ENCODE measurements at regions not wholly inside any gene's neighbourhood (a gene's known extent, or its start where the extent isn't known, plus 50 kb on each side); places are given as distances from the start of the nearest gene placed in this dataset.
A peak's percentile ranks its signal among the peaks of the same experiment; 100 is the strongest.

- H3K36me3 ChIP-seq (ENCODE audit: control insufficient read depth in 2 of 2, insufficient read depth in 2 of 2, low read length in 1 of 2) = no peaks in the 10 kb centered on the region
- H3K4me1 ChIP-seq (ENCODE audit: control insufficient read depth in 2 of 2, insufficient read depth in 2 of 2, low read length in 2 of 2) = no peaks in the 10 kb centered on the region
- no peaks in the 10 kb centered on the region for H3K27me3 ChIP-seq (ENCODE audit: control insufficient read depth in 2 of 2, insufficient read depth in 1 of 2, low read length in 1 of 2)
- no peaks in the 10 kb centered on the region for H3K9me3 ChIP-seq (ENCODE audit: control insufficient read depth in 2 of 2, insufficient read depth in 1 of 2, low read length in 1 of 2)
- no peak overlapping the region for H3K4me3 ChIP-seq (ENCODE audit: low read length in 2 of 2)
- no peak overlapping the region for H3K27ac ChIP-seq (ENCODE audit: low read depth in 1 of 2, low read length in 1 of 2)
- WGBS = 91% methylated on average over 1 of the region's 1 CpG
- no peak for DNase-seq (ENCODE audit: low read depth in 6 of 9, low spot score in 9 of 9)
Measured at GRCh38 chr10:59075576-59075975, 100.9 kb upstream of the PHYHIPL start.

GRCh38 chr10:59077855-59078254 lies 98.6 kb upstream of the PHYHIPL start:
- DNase-seq (ENCODE audit: low read depth in 6 of 9, low spot score in 9 of 9) = no peak

GRCh38 chr10:59078978-59079377 lies 97.5 kb upstream of the PHYHIPL start:
- Histone ChIP-seq H3K9me3 (ENCODE audit: control insufficient read depth in 2 of 2, insufficient read depth in 1 of 2, low read length in 1 of 2) (no peaks in the 10 kb centered on the region), H3K27me3 (ENCODE audit: control insufficient read depth in 2 of 2, insufficient read depth in 1 of 2, low read length in 1 of 2) (no peaks in the 10 kb centered on the region), H3K4me3 (ENCODE audit: low read length in 2 of 2) (no peak overlapping the region), H3K27ac (ENCODE audit: low read depth in 1 of 2, low read length in 1 of 2) (no peak overlapping the region), H3K4me1 (ENCODE audit: control insufficient read depth in 2 of 2, insufficient read depth in 2 of 2, low read length in 2 of 2) (peaks cover 0 to 3% of the 10 kb centered on the region in 2 donors), H3K36me3 (ENCODE audit: control insufficient read depth in 2 of 2, insufficient read depth in 2 of 2, low read length in 1 of 2) (no peaks in the 10 kb centered on the region)
- WGBS = 86% methylated on average over 1 of the region's 1 CpG
- DNase-seq (ENCODE audit: low read depth in 6 of 9, low spot score in 9 of 9) = no peak

More at GRCh38 chr10:59077855-59078254, 98.6 kb upstream of the PHYHIPL start:
- H3K4me3 ChIP-seq (ENCODE audit: low read length in 2 of 2) = no peak overlapping the region
- H3K4me1 ChIP-seq (ENCODE audit: control insufficient read depth in 2 of 2, insufficient read depth in 2 of 2, low read length in 2 of 2) = peaks cover 0 to 3% of the 10 kb centered on the region in 2 donors
- no peaks in the 10 kb centered on the region for H3K27me3 ChIP-seq (ENCODE audit: control insufficient read depth in 2 of 2, insufficient read depth in 1 of 2, low read length in 1 of 2)
- H3K27ac ChIP-seq (ENCODE audit: low read depth in 1 of 2, low read length in 1 of 2) = no peak overlapping the region
- H3K36me3 ChIP-seq (ENCODE audit: control insufficient read depth in 2 of 2, insufficient read depth in 2 of 2, low read length in 1 of 2) = no peaks in the 10 kb centered on the region
- 91% methylated on average over 2 of the region's 2 CpGs for WGBS
- H3K9me3 ChIP-seq (ENCODE audit: control insufficient read depth in 2 of 2, insufficient read depth in 1 of 2, low read length in 1 of 2) = no peaks in the 10 kb centered on the region

GRCh38 chr10:59079386-59080226 lies 96.8 kb upstream of the PHYHIPL start:
- Histone ChIP-seq H3K27ac (ENCODE audit: low read depth in 1 of 2, low read length in 1 of 2) (peak overlapping the region in 1 of 2 donors; percentile 35), H3K4me1 (ENCODE audit: control insufficient read depth in 2 of 2, insufficient read depth in 2 of 2, low read length in 2 of 2) (peaks cover 0 to 3% of the 10 kb centered on the region in 2 donors), H3K36me3 (ENCODE audit: control insufficient read depth in 2 of 2, insufficient read depth in 2 of 2, low read length in 1 of 2) (no peaks in the 10 kb centered on the region), H3K27me3 (ENCODE audit: control insufficient read depth in 2 of 2, insufficient read depth in 1 of 2, low read length in 1 of 2) (no peaks in the 10 kb centered on the region), H3K9me3 (ENCODE audit: control insufficient read depth in 2 of 2, insufficient read depth in 1 of 2, low read length in 1 of 2) (no peaks in the 10 kb centered on the region), H3K4me3 (ENCODE audit: low read length in 2 of 2) (no peak overlapping the region)
- 84% methylated on average over 4 of the region's 4 CpGs for WGBS
- DNase-seq (ENCODE audit: low read depth in 6 of 9, low spot score in 9 of 9) = no peak

GRCh38 chr10:59082249-59082648 lies 94.2 kb upstream of the PHYHIPL start:
- peaks cover 0 to 3% of the 10 kb centered on the region in 2 donors for H3K4me1 ChIP-seq (ENCODE audit: control insufficient read depth in 2 of 2, insufficient read depth in 2 of 2, low read length in 2 of 2)
- H3K9me3 ChIP-seq (ENCODE audit: control insufficient read depth in 2 of 2, insufficient read depth in 1 of 2, low read length in 1 of 2) = no peaks in the 10 kb centered on the region
- no peaks in the 10 kb centered on the region for H3K36me3 ChIP-seq (ENCODE audit: control insufficient read depth in 2 of 2, insufficient read depth in 2 of 2, low read length in 1 of 2)
- WGBS = 80% methylated on average over 3 of the region's 3 CpGs
- H3K27ac ChIP-seq (ENCODE audit: low read depth in 1 of 2, low read length in 1 of 2) = no peak overlapping the region
- no peaks in the 10 kb centered on the region for H3K27me3 ChIP-seq (ENCODE audit: control insufficient read depth in 2 of 2, insufficient read depth in 1 of 2, low read length in 1 of 2)
- H3K4me3 ChIP-seq (ENCODE audit: low read length in 2 of 2) = no peak overlapping the region
- no peak for DNase-seq (ENCODE audit: low read depth in 6 of 9, low spot score in 9 of 9)

- peak overlapping the region; percentile 42 to 68 for H3K27ac ChIP-seq (ENCODE audit: low read depth in 1 of 2, low read length in 1 of 2)
- no peaks in the 10 kb centered on the region for H3K9me3 ChIP-seq (ENCODE audit: control insufficient read depth in 2 of 2, insufficient read depth in 1 of 2, low read length in 1 of 2)
- no peaks in the 10 kb centered on the region for H3K36me3 ChIP-seq (ENCODE audit: control insufficient read depth in 2 of 2, insufficient read depth in 2 of 2, low read length in 1 of 2)
- no peaks in the 10 kb centered on the region for H3K27me3 ChIP-seq (ENCODE audit: control insufficient read depth in 2 of 2, insufficient read depth in 1 of 2, low read length in 1 of 2)
- peak in 1 of 9 donors; percentile 12 for DNase-seq (ENCODE audit: low read depth in 6 of 9, low spot score in 9 of 9)
- no peak overlapping the region for H3K4me3 ChIP-seq (ENCODE audit: low read length in 2 of 2)
- peaks cover 0 to 3% of the 10 kb centered on the region in 2 donors for H3K4me1 ChIP-seq (ENCODE audit: control insufficient read depth in 2 of 2, insufficient read depth in 2 of 2, low read length in 2 of 2)
Measured at GRCh38 chr10:59085054-59085453, 91.4 kb upstream of the PHYHIPL start.

- peaks cover 0 to 3% of the 10 kb centered on the region in 2 donors for H3K4me1 ChIP-seq (ENCODE audit: control insufficient read depth in 2 of 2, insufficient read depth in 2 of 2, low read length in 2 of 2)
- H3K9me3 ChIP-seq (ENCODE audit: control insufficient read depth in 2 of 2, insufficient read depth in 1 of 2, low read length in 1 of 2) = no peaks in the 10 kb centered on the region
- H3K36me3 ChIP-seq (ENCODE audit: control insufficient read depth in 2 of 2, insufficient read depth in 2 of 2, low read length in 1 of 2) = no peaks in the 10 kb centered on the region
- DNase-seq (ENCODE audit: low read depth in 6 of 9, low spot score in 9 of 9) = no peak
- H3K4me3 ChIP-seq (ENCODE audit: low read length in 2 of 2) = no peak overlapping the region
- H3K27ac ChIP-seq (ENCODE audit: low read depth in 1 of 2, low read length in 1 of 2) = peak overlapping the region in 1 of 2 donors; percentile 68
- WGBS = 90% methylated on average over 6 of the region's 6 CpGs
- H3K27me3 ChIP-seq (ENCODE audit: control insufficient read depth in 2 of 2, insufficient read depth in 1 of 2, low read length in 1 of 2) = no peaks in the 10 kb centered on the region
Measured at GRCh38 chr10:59085711-59086502, 90.5 kb upstream of the PHYHIPL start.

GRCh38 chr10:59087486-59087885 lies 89.0 kb upstream of the PHYHIPL start:
- Histone ChIP-seq H3K4me1 (ENCODE audit: control insufficient read depth in 2 of 2, insufficient read depth in 2 of 2, low read length in 2 of 2) (no peaks in the 10 kb centered on the region), H3K9me3 (ENCODE audit: control insufficient read depth in 2 of 2, insufficient read depth in 1 of 2, low read length in 1 of 2) (no peaks in the 10 kb centered on the region), H3K4me3 (ENCODE audit: low read length in 2 of 2) (no peak overlapping the region), H3K27ac (ENCODE audit: low read depth in 1 of 2, low read length in 1 of 2) (no peak overlapping the region), H3K27me3 (ENCODE audit: control insufficient read depth in 2 of 2, insufficient read depth in 1 of 2, low read length in 1 of 2) (no peaks in the 10 kb centered on the region), H3K36me3 (ENCODE audit: control insufficient read depth in 2 of 2, insufficient read depth in 2 of 2, low read length in 1 of 2) (no peaks in the 10 kb centered on the region)
- no peak for DNase-seq (ENCODE audit: low read depth in 6 of 9, low spot score in 9 of 9)

GRCh38 chr10:59088912-59089573 lies 87.4 kb upstream of the PHYHIPL start:
- no peak for DNase-seq (ENCODE audit: low read depth in 6 of 9, low spot score in 9 of 9)
- no peaks in the 10 kb centered on the region for H3K4me1 ChIP-seq (ENCODE audit: control insufficient read depth in 2 of 2, insufficient read depth in 2 of 2, low read length in 2 of 2)
- 94% methylated on average over 11 of the region's 11 CpGs for WGBS

More at GRCh38 chr10:59088912-59089573, 87.4 kb upstream of the PHYHIPL start:
- Histone ChIP-seq H3K4me3 (ENCODE audit: low read length in 2 of 2) (no peak overlapping the region), H3K9me3 (ENCODE audit: control insufficient read depth in 2 of 2, insufficient read depth in 1 of 2, low read length in 1 of 2) (no peaks in the 10 kb centered on the region), H3K27me3 (ENCODE audit: control insufficient read depth in 2 of 2, insufficient read depth in 1 of 2, low read length in 1 of 2) (no peaks in the 10 kb centered on the region), H3K36me3 (ENCODE audit: control insufficient read depth in 2 of 2, insufficient read depth in 2 of 2, low read length in 1 of 2) (no peaks in the 10 kb centered on the region), H3K27ac (ENCODE audit: low read depth in 1 of 2, low read length in 1 of 2) (no peak overlapping the region)
